ENCODE measurements at regions not wholly inside any gene's neighbourhood (a gene's known extent, or its start where the extent isn't known, plus 50 kb on each side); places are given as distances from the start of the nearest gene placed in this dataset.

- no peak for DNase-seq
Observed at GRCh38 chr7:7122701-7123281, 59.6 kb upstream of the C1GALT1 start.

GRCh38 chr7:7125963-7126362 lies 56.4 kb upstream of the C1GALT1 start:
- no peak for DNase-seq

DNA sequence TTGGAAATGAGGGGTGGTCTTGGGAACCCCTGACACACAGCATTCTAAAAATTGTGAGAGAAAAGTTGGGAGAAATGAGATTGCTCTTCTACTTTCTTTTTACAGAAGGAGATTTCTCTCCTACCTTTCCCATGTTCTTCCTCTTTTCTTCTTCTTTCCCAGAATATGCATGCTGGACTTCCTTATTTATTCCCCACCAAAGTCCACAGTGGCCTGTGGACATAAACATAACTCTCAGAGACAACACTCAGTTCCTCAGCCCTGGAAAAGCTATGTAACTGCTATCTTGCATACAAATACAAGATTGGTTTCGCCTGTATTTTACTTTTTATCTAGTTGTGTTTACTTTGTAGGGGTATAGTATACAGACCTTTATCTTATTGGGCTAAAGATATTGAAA lies 54.6 kb upstream of the C1GALT1 start:
- no peak for DNase-seq

DNA sequence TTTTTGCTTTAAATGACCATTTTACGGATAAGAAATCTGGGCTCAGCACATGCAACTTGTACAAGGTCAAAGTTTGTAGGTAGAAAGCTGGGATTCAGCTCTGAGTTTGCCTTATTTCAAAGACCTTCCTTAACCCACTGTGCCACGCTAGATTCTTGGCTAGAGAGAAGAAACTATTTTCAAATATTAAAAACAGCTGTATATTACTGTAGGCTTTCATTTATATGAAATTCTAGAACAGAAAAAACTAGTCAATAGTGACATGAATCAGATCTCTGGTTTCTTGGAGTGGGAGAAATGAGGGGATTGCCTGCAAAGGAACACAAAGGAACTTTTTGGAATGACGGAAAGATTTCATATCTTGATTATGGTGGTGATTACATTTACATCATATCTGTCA lies 53.0 kb upstream of the C1GALT1 start:
- DNase-seq, result no peak

DNA sequence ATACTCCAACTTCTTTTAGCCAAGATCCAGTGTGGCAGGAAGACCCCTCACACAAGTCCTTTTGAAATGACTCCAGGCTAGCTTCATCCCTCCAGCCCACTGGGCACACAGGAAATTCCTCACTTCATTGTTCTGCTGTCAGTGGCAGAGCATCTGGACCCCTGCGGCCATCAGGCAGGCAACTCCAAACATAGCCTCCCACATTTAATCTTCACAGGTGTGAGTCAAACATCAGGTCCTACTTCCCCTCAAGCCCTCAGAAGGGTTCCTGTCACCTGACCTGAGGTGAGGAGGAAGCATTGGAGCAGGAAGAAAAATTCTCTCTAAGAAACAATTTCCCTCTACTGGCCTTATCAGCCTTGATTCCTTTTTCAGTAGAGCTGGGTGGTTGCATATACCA lies 51.1 kb upstream of the C1GALT1 start:
- DNase-seq, result no peak
